ENCODE measurements at regions not wholly inside any gene's neighbourhood (a gene's known extent, or its start where the extent isn't known, plus 50 kb on each side); places are given as distances from the start of the nearest gene placed in this dataset.
"Not testable (repeated sequence)": the region's sequence is repeated elsewhere in the genome, so short reads cannot be mapped to it uniquely, and the experiment has no call there.

- H3K4me3 ChIP-seq (ENCODE audit: low read depth, low read length): no peak overlapping the region
Measured at GRCh38 chr3:124133366-124133940, 141.5 kb upstream of the ROPN1 start.

- no peak overlapping the region for H3K4me3 ChIP-seq (ENCODE audit: low read depth, low read length)
Measured at GRCh38 chr3:124137216-124137615, 145.3 kb upstream of the ROPN1 start.

- H3K4me3 ChIP-seq (ENCODE audit: low read depth, low read length): no peak overlapping the region
Measured at GRCh38 chr3:124138148-124138547, 146.2 kb upstream of the ROPN1 start.

DNA sequence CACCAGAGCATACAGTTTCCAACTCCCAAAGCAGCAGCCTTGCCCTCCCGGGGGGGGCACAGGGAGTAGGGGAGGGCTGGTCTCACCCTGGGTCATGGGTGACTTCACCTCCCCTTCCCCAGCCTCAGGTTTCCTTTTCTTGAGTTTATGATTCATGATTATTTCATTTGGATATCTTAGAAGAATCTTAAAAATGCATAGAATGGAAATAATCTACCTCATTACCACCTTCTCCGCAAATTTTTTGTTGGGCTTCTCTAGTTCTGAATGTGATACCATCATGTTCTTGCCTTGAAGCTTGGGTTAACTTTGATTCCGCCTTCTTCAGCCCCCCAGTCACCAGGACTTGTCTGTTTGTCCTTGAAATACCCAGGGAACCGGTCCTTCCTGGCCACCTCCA, 148.8 kb upstream of the ROPN1 start:
- no peak overlapping the region for H3K4me3 ChIP-seq (ENCODE audit: low read depth, low read length)

GRCh38 chr3:124142389-124142970, 150.6 kb upstream of the ROPN1 start:
- no peak overlapping the region for H3K4me3 ChIP-seq (ENCODE audit: low read depth, low read length)

- H3K4me3 ChIP-seq (ENCODE audit: low read depth, low read length): no peak overlapping the region
Measured at GRCh38 chr3:124143047-124143446, 151.1 kb upstream of the ROPN1 start.

DNA sequence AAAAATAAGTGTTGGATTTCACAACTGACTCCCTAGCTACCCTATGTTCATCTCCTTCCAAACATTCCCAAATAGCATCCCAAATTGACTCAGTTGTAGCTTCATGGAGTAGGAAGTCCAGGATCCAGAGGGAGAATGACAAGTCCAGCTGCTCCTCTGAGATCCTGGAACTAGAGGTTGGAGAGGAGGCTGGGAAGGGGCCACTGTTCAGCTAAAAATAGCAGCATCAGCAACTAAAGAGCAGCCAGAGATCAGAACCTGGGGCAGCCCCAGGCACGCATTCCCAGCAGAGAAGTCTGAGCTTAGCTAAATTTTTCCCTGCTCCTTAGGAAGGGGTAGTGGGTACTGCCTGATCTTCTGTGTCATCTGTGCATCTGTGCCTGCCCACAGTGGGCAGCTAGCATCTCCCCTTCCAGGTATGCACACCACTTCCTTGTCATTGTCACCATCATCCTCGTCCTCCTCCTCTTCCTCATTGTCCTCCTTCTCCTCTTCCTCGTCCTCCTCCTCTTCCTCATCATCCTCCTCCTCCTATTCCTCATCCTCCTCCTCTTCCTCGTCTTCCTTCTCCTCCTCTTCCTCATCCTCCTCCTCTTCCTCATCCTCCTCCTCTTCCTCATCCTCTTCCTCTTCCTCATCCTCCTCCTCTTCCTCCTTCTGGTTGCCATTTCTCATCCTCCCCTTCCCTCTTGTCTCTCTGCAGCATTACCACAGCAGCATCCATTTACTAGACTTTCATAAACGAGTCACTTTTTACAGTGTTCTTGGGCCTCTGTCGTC, 152.3 kb upstream of the ROPN1 start:
- H3K4me3 ChIP-seq (ENCODE audit: low read depth, low read length): no peak overlapping the region

GRCh38 chr3:124147429-124147828, 155.5 kb upstream of the ROPN1 start:
- no peak overlapping the region for H3K4me3 ChIP-seq (ENCODE audit: low read depth, low read length)

DNA sequence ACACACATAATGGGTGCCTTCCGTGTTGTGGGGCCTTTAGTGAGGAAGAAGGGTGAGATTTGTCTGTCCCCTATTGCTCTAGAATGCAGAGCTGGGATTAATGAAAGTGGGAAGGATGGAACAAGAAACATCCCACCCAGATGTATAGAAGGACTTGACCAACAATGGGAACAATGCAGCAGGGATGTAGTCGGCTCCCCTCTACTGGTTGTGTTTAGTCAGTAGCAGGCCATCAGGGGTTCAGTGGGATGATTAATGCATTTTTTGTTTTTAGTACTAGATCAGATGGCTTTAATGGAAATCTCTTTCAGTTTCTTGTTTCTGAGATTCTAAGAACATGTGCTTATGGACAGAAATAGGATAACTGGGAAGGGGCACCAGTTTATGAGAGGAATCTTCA, 156.0 kb upstream of the ROPN1 start:
- H3K4me3 ChIP-seq (ENCODE audit: low read depth, low read length): no peak overlapping the region

- no peak overlapping the region for H3K4me3 ChIP-seq (ENCODE audit: low read depth, low read length)
Measured at GRCh38 chr3:124149081-124149480, 157.2 kb upstream of the ROPN1 start.

DNA sequence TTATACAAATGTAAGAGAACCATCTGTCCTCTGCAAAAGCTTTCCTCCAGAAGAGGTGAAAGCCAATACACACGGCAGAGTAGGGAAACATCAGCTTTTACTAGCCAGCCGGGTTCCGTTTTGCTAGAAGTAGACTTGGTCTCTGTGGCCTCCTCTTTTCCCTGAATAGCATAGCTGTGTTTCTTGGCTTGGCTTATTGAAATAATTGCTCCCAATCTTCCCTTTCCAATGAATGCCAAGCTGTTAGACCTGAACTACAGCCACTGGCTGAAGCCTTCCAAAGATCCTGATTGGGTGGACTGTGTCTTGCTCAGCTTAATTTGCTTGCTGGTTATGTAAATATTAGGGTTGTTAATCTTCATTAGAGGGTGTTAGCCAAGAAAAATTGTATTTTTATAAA, 157.8 kb upstream of the ROPN1 start:
- no peak overlapping the region for H3K4me3 ChIP-seq (ENCODE audit: low read depth, low read length)

GRCh38 chr3:124152891-124153290, 161.0 kb upstream of the ROPN1 start:
- H3K4me3 ChIP-seq (ENCODE audit: low read depth, low read length): not testable (repeated sequence)

GRCh38 chr3:124156866-124157712, 165.2 kb upstream of the ROPN1 start:
- no peak overlapping the region for H3K4me3 ChIP-seq (ENCODE audit: low read depth, low read length)

GRCh38 chr3:124157748-124158147, 165.8 kb upstream of the ROPN1 start:
- H3K4me3 ChIP-seq (ENCODE audit: low read depth, low read length): no peak overlapping the region

DNA sequence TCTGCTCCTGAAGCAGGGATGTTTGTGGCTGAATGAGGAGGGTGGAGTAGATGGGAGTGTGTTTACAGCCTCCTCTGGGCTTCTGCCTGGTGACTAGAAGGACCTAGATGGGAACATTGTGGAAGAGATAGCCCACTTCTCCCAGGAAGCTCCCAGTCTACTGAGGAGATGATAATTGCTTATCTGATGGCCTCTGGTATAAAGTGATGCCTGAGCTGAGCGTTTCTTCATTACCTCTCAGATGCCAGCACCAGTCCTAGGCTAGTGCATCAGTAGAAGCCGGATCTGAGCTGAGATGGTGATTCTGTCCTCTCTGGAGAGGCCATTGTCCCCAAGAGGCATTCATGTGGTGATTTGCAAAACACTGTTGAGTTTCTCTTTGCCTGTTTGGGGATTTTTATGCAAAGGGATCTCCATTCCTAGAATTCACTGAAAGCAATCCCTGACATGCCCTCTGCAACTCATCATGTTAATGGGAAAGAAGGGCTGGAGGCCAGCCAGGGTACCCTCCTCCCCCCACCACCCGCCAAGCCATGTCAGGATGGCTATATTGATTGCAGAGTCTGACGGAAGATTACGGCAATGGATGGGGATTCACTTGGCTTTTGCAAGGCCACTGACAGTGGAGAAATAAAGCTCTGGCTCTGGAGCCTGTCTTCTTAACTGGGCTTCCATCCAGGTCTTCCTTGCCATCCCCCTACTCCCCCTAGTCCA, 166.4 kb upstream of the ROPN1 start:
- no peak overlapping the region for H3K4me3 ChIP-seq (ENCODE audit: low read depth, low read length)

DNA sequence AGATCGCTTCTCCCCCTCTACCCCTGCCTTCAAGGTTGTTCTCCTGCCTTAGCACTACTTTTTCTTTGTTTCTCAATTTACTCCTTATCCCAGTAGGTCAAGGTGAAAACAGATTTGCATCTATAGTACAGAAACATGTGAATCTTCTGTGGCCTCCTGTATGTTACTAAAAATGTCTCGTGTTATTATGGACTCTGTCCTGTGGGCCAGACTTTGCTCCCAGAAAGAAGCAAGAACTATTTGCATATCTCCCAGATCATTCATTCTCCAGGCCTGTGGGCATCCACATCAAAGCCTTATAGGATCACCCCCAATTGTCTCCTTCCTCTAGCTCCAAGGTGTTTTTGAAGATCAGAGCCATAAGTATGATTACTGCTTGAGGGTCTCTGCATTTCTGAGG, 169.5 kb upstream of the ROPN1 start:
- H3K4me3 ChIP-seq (ENCODE audit: low read depth, low read length): no peak overlapping the region

GRCh38 chr3:124163689-124164088, 171.8 kb upstream of the ROPN1 start:
- no peak overlapping the region for H3K4me3 ChIP-seq (ENCODE audit: low read depth, low read length)

GRCh38 chr3:124168271-124168670, 176.3 kb upstream of the ROPN1 start:
- no peak overlapping the region for H3K4me3 ChIP-seq (ENCODE audit: low read depth, low read length)

DNA sequence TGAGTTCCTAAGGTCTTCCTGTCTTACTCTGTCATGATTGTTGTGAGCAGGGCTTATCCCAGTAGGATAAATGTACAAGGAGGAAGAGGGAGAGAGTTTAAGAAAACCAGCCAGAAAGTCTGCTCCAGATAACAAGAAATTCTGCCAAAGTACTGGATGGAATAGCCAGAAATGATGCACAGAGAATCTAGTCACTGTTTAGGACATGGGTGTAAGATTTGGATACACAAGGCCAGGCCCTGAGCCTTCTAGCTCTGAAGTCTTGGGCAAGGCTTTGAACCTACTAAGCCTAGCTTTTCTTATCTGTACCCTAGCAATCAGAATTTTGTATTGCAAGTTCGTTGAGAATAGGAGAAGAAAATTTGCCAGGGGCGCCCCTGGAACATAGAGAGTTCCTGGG, 180.4 kb upstream of the ROPN1 start:
- H3K4me3 ChIP-seq (ENCODE audit: low read depth, low read length): no peak overlapping the region

DNA sequence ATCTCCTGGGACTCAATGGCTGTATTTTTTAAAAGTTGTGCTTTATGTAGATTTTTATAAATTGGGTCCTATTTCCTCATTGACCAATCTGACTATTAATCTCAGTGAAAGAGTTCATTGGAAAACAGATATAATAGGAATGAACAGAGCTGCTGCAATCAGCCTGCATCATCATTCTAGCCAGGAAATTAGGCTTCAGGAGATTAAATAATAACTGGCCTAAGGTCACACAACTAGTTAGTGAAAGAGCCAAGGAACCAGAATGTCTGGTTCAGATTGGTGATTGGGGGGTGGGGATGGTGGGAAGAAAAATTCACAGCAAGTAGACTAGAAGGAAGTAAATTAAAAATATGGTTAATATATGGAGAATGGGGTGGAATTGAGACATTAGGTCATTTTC, 180.9 kb upstream of the ROPN1 start:
- H3K4me3 ChIP-seq (ENCODE audit: low read depth, low read length): no peak overlapping the region

GRCh38 chr3:124174476-124174875, 182.6 kb upstream of the ROPN1 start:
- no peak overlapping the region for H3K4me3 ChIP-seq (ENCODE audit: low read depth, low read length)

Measured in iPS-11a (cell line).